ENCODE measurements at regions not wholly inside any gene's neighbourhood (a gene's known extent, or its start where the extent isn't known, plus 50 kb on each side); places are given as distances from the start of the nearest gene placed in this dataset.

- TF ChIP-seq ARID5B (CRISPR knock-in tag; IDR thresholded peaks at IDR 0.05) (no peak), ZNF737 (CRISPR knock-in tag; IDR thresholded peaks at IDR 0.05; ENCODE audit: borderline replicate concordance) (no peak), POGZ (CRISPR knock-in tag; IDR thresholded peaks at IDR 0.05) (no peak), FOXO4 (CRISPR knock-in tag; conservative IDR thresholded peaks at IDR 0.05) (no peak), ZNF768 (CRISPR knock-in tag; IDR thresholded peaks at IDR 0.05) (no peak), TRAFD1 (CRISPR knock-in tag; IDR thresholded peaks at IDR 0.05; ENCODE audit: borderline replicate concordance) (no peak), MBNL3 (CRISPR knock-in tag; conservative IDR thresholded peaks at IDR 0.05) (no peak), MYNN (CRISPR knock-in tag; IDR thresholded peaks at IDR 0.05; ENCODE audit: low read depth) (no peak), CEBPG (CRISPR knock-in tag; IDR thresholded peaks at IDR 0.05) (no peak)
- TF ChIP-seq, protein P1, sequence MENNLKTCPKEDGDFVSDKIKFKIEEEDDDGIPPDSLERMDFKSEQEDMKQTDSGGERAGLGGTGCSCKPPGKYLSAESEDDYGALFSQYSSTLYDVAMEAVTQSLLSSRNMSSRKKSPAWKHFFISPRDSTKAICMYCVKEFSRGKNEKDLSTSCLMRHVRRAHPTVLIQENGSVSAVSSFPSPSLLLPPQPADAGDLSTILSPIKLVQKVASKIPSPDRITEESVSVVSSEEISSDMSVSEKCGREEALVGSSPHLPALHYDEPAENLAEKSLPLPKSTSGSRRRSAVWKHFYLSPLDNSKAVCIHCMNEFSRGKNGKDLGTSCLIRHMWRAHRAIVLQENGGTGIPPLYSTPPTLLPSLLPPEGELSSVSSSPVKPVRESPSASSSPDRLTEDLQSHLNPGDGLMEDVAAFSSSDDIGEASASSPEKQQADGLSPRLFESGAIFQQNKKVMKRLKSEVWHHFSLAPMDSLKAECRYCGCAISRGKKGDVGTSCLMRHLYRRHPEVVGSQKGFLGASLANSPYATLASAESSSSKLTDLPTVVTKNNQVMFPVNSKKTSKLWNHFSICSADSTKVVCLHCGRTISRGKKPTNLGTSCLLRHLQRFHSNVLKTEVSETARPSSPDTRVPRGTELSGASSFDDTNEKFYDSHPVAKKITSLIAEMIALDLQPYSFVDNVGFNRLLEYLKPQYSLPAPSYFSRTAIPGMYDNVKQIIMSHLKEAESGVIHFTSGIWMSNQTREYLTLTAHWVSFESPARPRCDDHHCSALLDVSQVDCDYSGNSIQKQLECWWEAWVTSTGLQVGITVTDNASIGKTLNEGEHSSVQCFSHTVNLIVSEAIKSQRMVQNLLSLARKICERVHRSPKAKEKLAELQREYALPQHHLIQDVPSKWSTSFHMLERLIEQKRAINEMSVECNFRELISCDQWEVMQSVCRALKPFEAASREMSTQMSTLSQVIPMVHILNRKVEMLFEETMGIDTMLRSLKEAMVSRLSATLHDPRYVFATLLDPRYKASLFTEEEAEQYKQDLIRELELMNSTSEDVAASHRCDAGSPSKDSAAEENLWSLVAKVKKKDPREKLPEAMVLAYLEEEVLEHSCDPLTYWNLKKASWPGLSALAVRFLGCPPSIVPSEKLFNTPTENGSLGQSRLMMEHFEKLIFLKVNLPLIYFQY (CRISPR knock-in tag; IDR thresholded peaks at IDR 0.05; ENCODE audit: borderline replicate concordance) = no peak
- TF ChIP-seq, protein P2, sequence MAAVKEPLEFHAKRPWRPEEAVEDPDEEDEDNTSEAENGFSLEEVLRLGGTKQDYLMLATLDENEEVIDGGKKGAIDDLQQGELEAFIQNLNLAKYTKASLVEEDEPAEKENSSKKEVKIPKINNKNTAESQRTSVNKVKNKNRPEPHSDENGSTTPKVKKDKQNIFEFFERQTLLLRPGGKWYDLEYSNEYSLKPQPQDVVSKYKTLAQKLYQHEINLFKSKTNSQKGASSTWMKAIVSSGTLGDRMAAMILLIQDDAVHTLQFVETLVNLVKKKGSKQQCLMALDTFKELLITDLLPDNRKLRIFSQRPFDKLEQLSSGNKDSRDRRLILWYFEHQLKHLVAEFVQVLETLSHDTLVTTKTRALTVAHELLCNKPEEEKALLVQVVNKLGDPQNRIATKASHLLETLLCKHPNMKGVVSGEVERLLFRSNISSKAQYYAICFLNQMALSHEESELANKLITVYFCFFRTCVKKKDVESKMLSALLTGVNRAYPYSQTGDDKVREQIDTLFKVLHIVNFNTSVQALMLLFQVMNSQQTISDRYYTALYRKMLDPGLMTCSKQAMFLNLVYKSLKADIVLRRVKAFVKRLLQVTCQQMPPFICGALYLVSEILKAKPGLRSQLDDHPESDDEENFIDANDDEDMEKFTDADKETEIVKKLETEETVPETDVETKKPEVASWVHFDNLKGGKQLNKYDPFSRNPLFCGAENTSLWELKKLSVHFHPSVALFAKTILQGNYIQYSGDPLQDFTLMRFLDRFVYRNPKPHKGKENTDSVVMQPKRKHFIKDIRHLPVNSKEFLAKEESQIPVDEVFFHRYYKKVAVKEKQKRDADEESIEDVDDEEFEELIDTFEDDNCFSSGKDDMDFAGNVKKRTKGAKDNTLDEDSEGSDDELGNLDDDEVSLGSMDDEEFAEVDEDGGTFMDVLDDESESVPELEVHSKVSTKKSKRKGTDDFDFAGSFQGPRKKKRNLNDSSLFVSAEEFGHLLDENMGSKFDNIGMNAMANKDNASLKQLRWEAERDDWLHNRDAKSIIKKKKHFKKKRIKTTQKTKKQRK (IDR thresholded peaks at IDR 0.05; ENCODE audit: low read length) = no peak
These were observed 189.3 kb upstream of the SLC35B3 start (continued) for GRCh38 chr6:8624665-8625064.

All from HepG2 (cell line).